Neuronal stem cell (in vitro differentiated cells): ENCODE measurements at regions not wholly inside any gene's neighbourhood (a gene's known extent, or its start where the extent isn't known, plus 50 kb on each side); places are given as distances from the start of the nearest gene placed in this dataset.

Source experiments
- DNase-seq: peaks from one replicate; pipeline ENCODE4 v3.0.0-alpha.2; 2013; ENCODE audit warnings: low spot score
- H2AFZ ChIP-seq: one replicate; pipeline ENCODE4 v1.6.1; 2013; ENCODE audit warnings: mild to moderate bottlenecking, low read length, inconsistent platforms
- H2AK5ac ChIP-seq: 2 replicates; pipeline ENCODE4 v1.6.1; 2013; ENCODE audit warnings: low read depth, mild to moderate bottlenecking, inconsistent platforms, low read length, moderate library complexity, mixed read lengths
- H2BK120ac ChIP-seq: 2 replicates; pipeline ENCODE4 v1.6.1; 2013; ENCODE audit warnings: low read depth, mild to moderate bottlenecking, inconsistent platforms, low read length, moderate library complexity, mixed read lengths
- H2BK12ac ChIP-seq: one replicate; pipeline ENCODE4 v1.6.1; 2013; ENCODE audit warnings: low read length, inconsistent platforms
- H2BK15ac ChIP-seq: 2 replicates; pipeline ENCODE4 v1.6.1; 2013; ENCODE audit warnings: mild to moderate bottlenecking, low read length, inconsistent platforms, mixed read lengths
- H2BK5ac ChIP-seq: one replicate; pipeline ENCODE4 v1.6.1; 2013; ENCODE audit warnings: inconsistent platforms, mild to moderate bottlenecking, low read length, moderate library complexity
- H3K14ac ChIP-seq: one replicate; pipeline ENCODE4 v1.6.1; 2013; ENCODE audit warnings: low read length, inconsistent platforms
- H3K18ac ChIP-seq: 2 replicates; pipeline ENCODE4 v1.6.1; 2013; ENCODE audit warnings: low read length, inconsistent platforms
- H3K23ac ChIP-seq: 2 replicates; pipeline ENCODE4 v1.6.1; 2013; ENCODE audit warnings: low read depth, mild to moderate bottlenecking, mixed read lengths, low read length, inconsistent platforms; ENCODE audit not compliant: poor library complexity
- H3K27ac ChIP-seq: replicated peaks from 3 replicates; pipeline ENCODE4 v1.5.1; 2013; ENCODE audit warnings: low read length, inconsistent platforms
- H3K27me3 ChIP-seq, 3 experiments: 2 replicates each; pipeline ENCODE4 v1.6.1; 2013; ENCODE audit warnings: low read length in 3 of 3, mild to moderate bottlenecking in 2 of 3, inconsistent platforms in 1 of 3, low read depth in 1 of 3, mixed read lengths in 1 of 3, moderate library complexity in 1 of 3; ENCODE audit not compliant: control insufficient read depth in 3 of 3, insufficient read depth in 3 of 3
- H3K36me3 ChIP-seq, 2 donors: replicated peaks in 1 of 2; 2 replicates each; pipeline ENCODE4 v1.6.1; 2013; ENCODE audit warnings: low read length in 2 of 2; ENCODE audit not compliant: control insufficient read depth in 2 of 2, insufficient read depth in 2 of 2
- H3K4ac ChIP-seq: 2 replicates; pipeline ENCODE4 v1.6.1; 2013; ENCODE audit warnings: inconsistent platforms, mild to moderate bottlenecking, low read length, moderate library complexity
- H3K4me1 ChIP-seq, 2 donors: 1 replicate in 1 of 2; 2 replicates in 1 of 2; pipeline ENCODE4 v1.6.1; 2013; ENCODE audit warnings: low read length in 2 of 2, low read depth in 1 of 2; ENCODE audit not compliant: control insufficient read depth in 2 of 2, insufficient read depth in 1 of 2
- H3K4me2 ChIP-seq: one replicate; pipeline ENCODE4 v1.6.1; 2013; ENCODE audit warnings: mild to moderate bottlenecking, low read length, inconsistent platforms; ENCODE audit not compliant: insufficient read depth, poor library complexity, severe bottlenecking
- H3K4me3 ChIP-seq, 2 donors: 2 replicates each; pipeline ENCODE4 v1.5.1; 2013; ENCODE audit warnings: low read length in 2 of 2, mild to moderate bottlenecking in 2 of 2, inconsistent platforms in 1 of 2, moderate library complexity in 1 of 2
- H3K79me1 ChIP-seq: one replicate; pipeline ENCODE4 v1.6.1; 2013; ENCODE audit warnings: low read depth, mild to moderate bottlenecking, inconsistent platforms, low read length, moderate library complexity
- H3K9ac ChIP-seq: one replicate; pipeline ENCODE4 v1.6.1; 2013; ENCODE audit warnings: mild to moderate bottlenecking, low read depth, low read length, inconsistent platforms; ENCODE audit not compliant: poor library complexity
- H3K9me3 ChIP-seq, 2 donors: replicated peaks in 1 of 2; 2 replicates each; pipeline versions ENCODE3 to v1.6.1; 2013; ENCODE audit warnings: low read length in 2 of 2, mild to moderate bottlenecking in 2 of 2, inconsistent platforms in 1 of 2, low read depth in 1 of 2, mixed read lengths in 1 of 2, moderate library complexity in 1 of 2; ENCODE audit not compliant: control insufficient read depth in 2 of 2, insufficient read depth in 1 of 2
- H4K8ac ChIP-seq: one replicate; pipeline ENCODE4 v1.6.1; 2013; ENCODE audit warnings: low read depth, mild to moderate bottlenecking, inconsistent platforms, low read length, moderate library complexity
- H4K91ac ChIP-seq: one replicate; pipeline ENCODE4 v1.6.1; 2013; ENCODE audit warnings: low read length, low read depth, mild to moderate bottlenecking, inconsistent platforms; ENCODE audit not compliant: poor library complexity
- WGBS, 2 donors: extraction: QIAGEN DNeasy Blood & Tissue Kit; methylation state at CpG; one replicate each; pipeline ENCODE4 v1.1.7; 2013; ENCODE audit warnings: missing lambda C conversion rate in 2 of 2, mixed read lengths in 1 of 2; ENCODE audit not compliant: insufficient read length in 2 of 2, insufficient replicate concordance in 1 of 2; ENCODE audit errors: extremely low coverage in 2 of 2; 5-methylcytosine and 5-hydroxymethylcytosine counted together

GRCh38 chr1:47592296-47593012, 154.6 kb downstream of the FOXD2 start:
- no peak overlapping the region for H3K4me3 ChIP-seq

GRCh38 chr1:47593013-47593568, 155.2 kb downstream of the FOXD2 start:
- Histone ChIP-seq H2BK120ac (no peak overlapping the region), H4K8ac (no peak overlapping the region), H3K4ac (no peak overlapping the region), H4K91ac (no peak overlapping the region), H2AK5ac (no peak overlapping the region), H3K4me2 (peak overlapping the region; percentile 73), H2BK5ac (no peak overlapping the region), H3K4me3 (peak overlapping the region in 1 of 2 donors; percentile 71), H2AFZ (peak overlapping the region; percentile 67), H2BK12ac (no peak overlapping the region), H3K4me1 (peaks cover 0 to 4% of the 10 kb centered on the region in 2 donors), H2BK15ac (no peak overlapping the region), H3K27me3 (peaks cover 0 to 61% (median 25%) of the 10 kb centered on the region in 3 experiments), H3K27ac (no peak overlapping the region), H3K79me1 (no peaks in the 10 kb centered on the region), H3K14ac (no peak overlapping the region), H3K23ac (no peak overlapping the region), H3K9ac (peak overlapping the region; percentile 51), H3K36me3 (no peaks in the 10 kb centered on the region), H3K9me3 (peaks cover 0 to 2% of the 10 kb centered on the region in 2 donors), H3K18ac (peak overlapping the region; percentile 81)
- WGBS, 2 donors = no CpG with 5 or more reads among the region's 47 CpGs
- DNase-seq = no peak

More at GRCh38 chr1:47592296-47593012, 154.6 kb downstream of the FOXD2 start:
- H4K91ac ChIP-seq = no peak overlapping the region
- no peaks in the 10 kb centered on the region for H3K79me1 ChIP-seq
- no peak overlapping the region for H3K14ac ChIP-seq
- H3K18ac ChIP-seq = no peak overlapping the region
- peaks cover 0 to 61% (median 25%) of the 10 kb centered on the region in 3 experiments for H3K27me3 ChIP-seq
- peak overlapping the region; percentile 51 for H3K9ac ChIP-seq
- H3K23ac ChIP-seq = no peak overlapping the region
- H2BK12ac ChIP-seq = no peak overlapping the region
- no peak overlapping the region for H2AK5ac ChIP-seq
- no peak overlapping the region for H3K4ac ChIP-seq
- no peaks in the 10 kb centered on the region for H3K36me3 ChIP-seq
- no peak overlapping the region for H4K8ac ChIP-seq
- no peak overlapping the region for H2BK5ac ChIP-seq
- no peak for DNase-seq
- peak overlapping the region; percentile 73 for H3K4me2 ChIP-seq
- peak overlapping the region; percentile 67 for H2AFZ ChIP-seq
- H2BK15ac ChIP-seq = peak overlapping the region; percentile 3
- H3K9me3 ChIP-seq = peaks cover 0 to 2% of the 10 kb centered on the region in 2 donors
- no peak overlapping the region for H2BK120ac ChIP-seq
- H3K27ac ChIP-seq = no peak overlapping the region
- peaks cover 0 to 4% of the 10 kb centered on the region in 2 donors for H3K4me1 ChIP-seq
- WGBS, 2 donors = no CpG with 5 or more reads among the region's 15 CpGs

- H3K23ac ChIP-seq = no peak overlapping the region
- no peak overlapping the region for H3K4me3 ChIP-seq
- no peak overlapping the region for H3K9ac ChIP-seq
- H3K79me1 ChIP-seq = no peaks in the 10 kb centered on the region
- H3K14ac ChIP-seq = no peak overlapping the region
- WGBS, 2 donors = no CpG with 5 or more reads among the region's 12 CpGs
- H3K4me2 ChIP-seq = peak overlapping the region; percentile 73
- no peak overlapping the region for H3K4ac ChIP-seq
- H4K8ac ChIP-seq = no peak overlapping the region
- H2BK12ac ChIP-seq = no peak overlapping the region
- H3K27me3 ChIP-seq = peaks cover 0 to 61% (median 25%) of the 10 kb centered on the region in 3 experiments
- H4K91ac ChIP-seq = no peak overlapping the region
- peaks cover 0 to 2% of the 10 kb centered on the region in 2 donors for H3K9me3 ChIP-seq
- no peak overlapping the region for H2BK15ac ChIP-seq
- H3K27ac ChIP-seq = no peak overlapping the region
- no peak overlapping the region for H3K18ac ChIP-seq
- no peak overlapping the region for H2AK5ac ChIP-seq
- no peaks in the 10 kb centered on the region for H3K36me3 ChIP-seq
- H2BK5ac ChIP-seq = no peak overlapping the region
- no peak for DNase-seq
- no peak overlapping the region for H2BK120ac ChIP-seq
- peaks cover 0 to 8% of the 10 kb centered on the region in 2 donors for H3K4me1 ChIP-seq
- peak overlapping the region; percentile 67 for H2AFZ ChIP-seq
Measured at GRCh38 chr1:47593598-47594285, 155.9 kb downstream of the FOXD2 start.

- H3K27me3 ChIP-seq = peaks cover 0 to 57% (median 25%) of the 10 kb centered on the region in 3 experiments
Measured at GRCh38 chr1:47594627-47595026, 156.8 kb downstream of the FOXD2 start.

More at GRCh38 chr1:47594627-47595026, 156.8 kb downstream of the FOXD2 start:
- no peak overlapping the region for H2AK5ac ChIP-seq
- no peak overlapping the region for H2BK5ac ChIP-seq
- H3K4ac ChIP-seq = no peak overlapping the region
- H4K8ac ChIP-seq = no peak overlapping the region
- H3K9me3 ChIP-seq = peaks cover 0 to 2% of the 10 kb centered on the region in 2 donors
- WGBS, 2 donors = no CpG with 5 or more reads among the region's 4 CpGs
- no peak overlapping the region for H2AFZ ChIP-seq
- H3K4me3 ChIP-seq = no peak overlapping the region
- H3K9ac ChIP-seq = no peak overlapping the region
- no peaks in the 10 kb centered on the region for H3K36me3 ChIP-seq
- H3K79me1 ChIP-seq = no peaks in the 10 kb centered on the region
- H3K14ac ChIP-seq = no peak overlapping the region
- H2BK12ac ChIP-seq = no peak overlapping the region
- H3K4me1 ChIP-seq = peaks cover 0 to 10% of the 10 kb centered on the region in 2 donors
- H3K23ac ChIP-seq = no peak overlapping the region
- no peak overlapping the region for H3K4me2 ChIP-seq
- H3K27ac ChIP-seq = no peak overlapping the region
- no peak overlapping the region for H3K18ac ChIP-seq
- H2BK120ac ChIP-seq = no peak overlapping the region
- DNase-seq = no peak
- H2BK15ac ChIP-seq = no peak overlapping the region
- no peak overlapping the region for H4K91ac ChIP-seq
